ENCODE measurements at regions not wholly inside any gene's neighbourhood (a gene's known extent, or its start where the extent isn't known, plus 50 kb on each side); places are given as distances from the start of the nearest gene placed in this dataset.
"Not testable (repeated sequence)": the region's sequence is repeated elsewhere in the genome, so short reads cannot be mapped to it uniquely, and the experiment has no call there.

- DNase-seq = no peak
Measured at GRCh38 chr3:103513003-103513402, 1078.2 kb downstream of the ZPLD1 start.

DNA sequence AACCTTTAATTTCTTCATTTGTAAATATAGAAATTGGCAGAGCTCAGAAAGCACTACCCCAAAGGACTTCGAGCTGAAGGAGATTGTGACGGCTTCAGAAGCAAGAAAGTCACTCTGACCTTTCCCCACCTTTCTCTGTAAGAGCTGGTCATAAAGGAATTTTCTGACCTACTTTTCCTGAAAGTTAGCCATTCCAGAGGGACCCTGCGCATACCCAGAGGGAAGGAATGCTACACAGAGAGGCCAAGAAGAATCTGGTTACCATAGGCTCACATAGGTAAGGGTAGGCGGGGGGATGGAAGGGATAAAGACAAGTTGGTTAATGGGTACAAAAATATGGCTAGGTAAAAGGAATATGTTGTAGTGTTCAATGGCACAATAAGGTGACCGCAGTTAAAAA, 1080.3 kb downstream of the ZPLD1 start:
- DNase-seq = no peak

GRCh38 chr3:103516950-103517349, 1082.1 kb downstream of the ZPLD1 start:
- DNase-seq = no peak

DNA sequence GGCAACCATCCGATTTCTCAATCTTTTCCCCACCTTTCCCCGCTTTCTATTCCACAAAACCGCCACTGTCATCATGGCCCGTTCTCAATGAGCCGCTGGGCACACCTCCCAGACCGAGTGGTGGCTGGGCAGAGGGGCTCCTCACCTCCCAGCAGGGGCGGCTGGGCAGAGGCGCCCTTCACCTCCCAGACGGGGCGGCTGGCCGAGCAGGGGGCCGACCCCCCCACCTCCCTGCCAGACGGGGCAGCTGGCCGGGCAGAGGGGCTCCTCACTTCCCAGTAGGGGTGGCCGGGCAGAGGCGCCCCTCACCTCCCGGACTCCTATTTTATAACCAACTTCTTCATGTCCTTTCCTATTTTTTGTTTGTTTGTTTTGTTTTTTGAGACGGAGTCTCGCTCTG, 1096.5 kb downstream of the ZPLD1 start:
- DNase-seq = not testable (repeated sequence)

- no peak for DNase-seq
Measured at GRCh38 chr3:103532986-103533385, 1098.2 kb downstream of the ZPLD1 start.

- no peak for DNase-seq
Measured at GRCh38 chr3:103554451-103554850, 1119.6 kb downstream of the ZPLD1 start.

GRCh38 chr3:103564116-103564515, 1129.3 kb downstream of the ZPLD1 start:
- DNase-seq = not testable (repeated sequence)

DNA sequence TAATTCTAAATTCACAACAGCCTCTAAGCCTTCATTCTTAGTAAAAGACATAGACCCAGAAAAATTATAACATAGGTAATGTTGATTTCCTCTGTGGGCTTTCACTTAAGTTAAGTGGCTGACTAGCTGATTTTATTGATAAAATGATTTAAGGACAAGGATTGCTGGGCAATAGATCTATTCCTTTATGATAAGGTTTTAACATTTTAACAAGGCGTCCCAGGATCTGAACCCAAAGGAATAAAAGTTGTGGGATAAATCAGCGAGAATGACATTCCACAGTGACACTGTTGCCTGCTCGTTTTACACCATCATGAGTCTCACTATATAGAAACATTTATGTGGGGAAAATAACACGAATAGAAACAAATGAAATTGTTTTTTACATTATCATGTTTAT, 1151.0 kb downstream of the ZPLD1 start:
- DNase-seq = no peak

- no peak for DNase-seq
Measured at GRCh38 chr3:103589770-103590169, 1155.0 kb downstream of the ZPLD1 start.

DNA sequence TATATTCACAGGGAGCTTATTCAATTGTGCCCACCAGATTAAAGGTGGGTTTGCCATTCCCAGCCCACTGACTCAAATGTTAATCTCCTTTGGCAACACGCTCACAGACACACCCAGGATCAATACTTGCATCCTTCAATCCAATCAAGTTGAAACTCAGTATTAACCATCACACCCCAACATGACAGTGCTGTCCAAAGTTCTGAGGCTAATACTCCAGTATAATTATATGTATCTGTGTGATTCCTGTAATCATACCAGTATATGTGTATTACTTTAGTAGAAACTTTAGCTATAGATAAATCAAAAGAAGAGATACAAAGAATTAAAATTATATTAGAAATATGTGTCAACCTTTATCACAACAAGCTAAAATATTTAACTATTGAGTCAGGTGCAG, 1166.0 kb downstream of the ZPLD1 start:
- no peak for DNase-seq

- DNase-seq = no peak
Measured at GRCh38 chr3:103601666-103602065, 1166.9 kb downstream of the ZPLD1 start.

DNA sequence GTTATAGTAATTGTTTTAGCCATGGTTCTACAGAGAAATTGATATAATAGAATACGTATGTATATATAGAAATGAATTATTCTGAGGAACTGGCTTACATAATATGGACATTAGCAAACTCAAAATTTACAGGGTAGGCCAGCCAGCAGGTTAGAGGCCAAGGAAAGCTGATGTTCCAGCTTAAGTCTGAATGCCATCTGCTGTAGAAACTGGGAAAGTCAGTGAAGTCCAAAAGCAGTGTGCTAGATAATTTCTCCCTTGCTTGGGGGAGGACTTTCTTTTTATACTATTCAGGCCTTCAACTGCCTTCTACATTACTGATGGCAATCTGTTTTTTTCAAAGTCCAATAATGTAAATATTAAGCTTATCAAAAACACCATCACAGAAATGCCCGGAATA, 1174.7 kb downstream of the ZPLD1 start:
- no peak for DNase-seq

DNA sequence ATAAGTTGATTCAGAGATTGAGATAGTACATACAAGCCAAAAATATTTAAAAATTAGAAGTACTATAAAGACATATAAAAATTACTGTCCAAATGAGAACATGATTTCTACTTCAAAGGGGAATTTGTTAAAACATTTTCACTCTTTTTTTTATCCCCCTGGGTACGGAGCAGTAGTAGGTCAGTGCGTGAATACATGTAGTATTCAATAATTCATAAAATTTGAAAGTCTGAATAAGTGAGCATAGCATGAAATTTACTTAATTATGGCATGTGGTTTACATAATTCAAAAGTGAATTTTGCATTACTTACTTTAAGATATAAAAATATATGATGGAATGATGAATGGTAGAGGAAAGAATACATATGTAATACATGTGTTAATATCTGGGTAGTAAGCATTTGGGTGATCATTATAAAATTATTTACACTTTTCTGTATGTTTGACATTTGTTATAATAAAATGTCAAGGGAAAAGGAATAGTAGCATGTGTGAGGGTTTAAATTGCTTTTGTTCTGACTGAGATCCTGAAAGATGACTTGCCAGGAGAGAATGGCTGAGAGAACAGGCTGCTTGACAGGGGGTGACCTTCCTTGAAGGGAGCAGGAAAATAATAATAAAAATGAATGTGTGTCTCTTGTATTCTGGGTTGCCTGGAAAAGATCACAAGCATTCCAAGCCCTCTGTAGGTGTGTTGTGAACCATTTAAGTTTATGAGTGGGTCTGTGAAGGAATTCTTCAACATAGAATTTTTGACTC, 1178.8 kb downstream of the ZPLD1 start:
- no peak for DNase-seq

GRCh38 chr3:103614719-103615118, 1179.9 kb downstream of the ZPLD1 start:
- DNase-seq = no peak

GRCh38 chr3:103617961-103618360, 1183.1 kb downstream of the ZPLD1 start:
- DNase-seq = no peak

DNA sequence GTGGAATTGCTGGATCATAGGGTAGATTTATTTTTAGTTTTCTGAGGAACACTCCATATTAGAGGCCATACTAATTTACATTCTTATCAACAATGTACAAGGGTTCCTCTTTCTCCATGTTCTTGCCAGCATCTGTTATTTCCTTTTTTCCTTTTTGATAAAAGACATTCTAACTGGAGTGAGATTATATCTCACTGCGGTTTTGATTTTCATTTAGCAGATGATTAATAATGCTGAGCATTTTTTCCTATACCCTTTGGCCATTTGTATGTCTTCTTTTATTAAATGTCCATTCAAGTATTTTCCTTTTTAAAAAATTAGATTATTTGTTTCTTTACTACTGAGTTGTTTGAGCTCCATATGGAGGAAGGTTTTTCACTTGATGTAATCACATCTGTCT, 1189.5 kb downstream of the ZPLD1 start:
- no peak for DNase-seq

GRCh38 chr3:103629391-103629790, 1194.6 kb downstream of the ZPLD1 start:
- DNase-seq = no peak

- DNase-seq = no peak
Measured at GRCh38 chr3:103644450-103644849, 1209.6 kb downstream of the ZPLD1 start.

GRCh38 chr3:103653996-103654395, 1219.2 kb downstream of the ZPLD1 start:
- no peak for DNase-seq

DNA sequence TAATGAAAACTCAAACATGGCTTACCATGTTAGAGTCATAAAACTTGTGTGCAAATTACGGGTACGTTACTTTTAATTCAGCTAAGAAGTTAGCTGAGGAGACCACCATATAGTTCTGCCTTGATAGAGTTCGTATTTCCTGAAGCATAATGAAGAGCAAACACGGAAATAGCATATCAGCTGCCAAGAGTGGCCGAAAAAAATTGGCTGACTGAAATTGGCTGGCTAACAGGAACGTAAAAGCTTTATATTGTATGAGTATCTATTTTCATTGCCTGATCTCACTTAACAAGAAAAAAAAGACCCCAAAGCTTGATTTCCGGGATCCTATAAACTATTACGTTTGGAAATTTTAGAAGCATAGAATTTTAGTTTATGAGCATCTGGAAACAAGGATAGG, 1222.9 kb downstream of the ZPLD1 start:
- no peak for DNase-seq

- no peak for DNase-seq
Measured at GRCh38 chr3:103660810-103661209, 1226.0 kb downstream of the ZPLD1 start.

DNA sequence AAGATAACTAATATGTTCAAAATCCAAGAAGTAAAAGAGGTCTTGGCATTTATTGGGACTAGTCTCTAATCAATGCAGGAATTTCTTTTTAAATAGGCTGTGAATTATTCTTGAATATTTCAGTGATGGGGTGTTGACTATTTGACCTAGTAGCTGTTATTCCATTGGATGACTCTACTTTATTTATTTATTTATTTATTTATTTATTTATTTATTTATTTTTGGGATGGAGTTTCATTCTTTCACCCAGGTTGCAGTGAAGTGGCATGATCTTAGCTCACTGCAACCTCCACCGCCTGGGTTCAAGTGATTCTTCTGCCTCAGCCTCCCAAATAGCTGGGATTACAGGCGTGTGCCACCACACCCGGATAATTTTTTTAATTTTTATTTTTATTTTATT, 1227.8 kb downstream of the ZPLD1 start:
- no peak for DNase-seq

GRCh38 chr3:103672346-103672745, 1237.5 kb downstream of the ZPLD1 start:
- no peak for DNase-seq

DNA sequence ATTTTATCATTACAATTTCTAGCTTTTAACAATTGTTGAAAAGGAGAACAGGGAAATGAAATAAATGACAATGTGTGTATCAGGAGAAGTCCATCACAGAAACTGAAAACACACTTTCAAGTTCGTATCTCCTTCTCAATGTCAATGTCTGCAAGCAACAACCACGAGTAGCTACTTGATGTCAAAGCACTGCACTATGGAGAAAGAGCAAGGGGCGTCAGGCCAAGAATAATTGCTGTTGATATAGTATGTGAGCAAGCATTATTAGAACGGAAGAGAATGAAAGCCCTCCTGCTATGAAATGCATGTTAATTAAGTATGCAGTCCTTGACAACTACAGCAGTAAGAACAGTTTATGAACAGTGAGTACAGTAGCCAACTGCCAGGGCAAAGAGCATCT, 1250.1 kb downstream of the ZPLD1 start:
- DNase-seq = no peak

- DNase-seq = no peak
Measured at GRCh38 chr3:103685939-103686338, 1251.1 kb downstream of the ZPLD1 start.
